Tibial nerve (tissue), 4 donors: ENCODE measurements at regions not wholly inside any gene's neighbourhood (a gene's known extent, or its start where the extent isn't known, plus 50 kb on each side); places are given as distances from the start of the nearest gene placed in this dataset.

Experiments
- DNase-seq, 2 donors: peaks; one replicate each; pipeline ENCODE4 v3.0.0-alpha.2; 2019; ENCODE audit warnings: low spot score in 2 of 2
- H3K27ac ChIP-seq, 4 donors: fragments of 200-600 bp; sonication (generic) in 3 of 4; one replicate each; pipeline ENCODE4 v1.5.1; 2017 to 2019; ENCODE audit warnings: mild to moderate bottlenecking in 1 of 4
- H3K27me3 ChIP-seq, 2 donors: fragments of 200-600 bp; sonication (generic) in 1 of 2; one replicate each; pipeline versions ENCODE4 v1.5.1 to v1.6.0; 2017 to 2019
- H3K36me3 ChIP-seq, 3 donors: fragments of 200-600 bp; sonication (generic); one replicate each; pipeline ENCODE4 v1.5.1; 2018 to 2019
- H3K4me1 ChIP-seq, 4 donors: fragments of 200-600 bp; sonication (generic) in 3 of 4; one replicate each; pipeline ENCODE4 v1.5.1; 2017 to 2019
- H3K4me3 ChIP-seq, 4 donors: fragments of 200-600 bp; sonication (generic) in 3 of 4; one replicate each; pipeline ENCODE4 v1.5.1; 2017 to 2019; ENCODE audit warnings: mild to moderate bottlenecking in 1 of 4, moderate library complexity in 1 of 4
- H3K9me3 ChIP-seq, 4 donors: fragments of 200-600 bp; sonication (generic) in 3 of 4; one replicate each; pipeline ENCODE4 v1.5.1; 2017 to 2019
- CTCF ChIP-seq, 5 experiments: fragments of 200-600 bp in 3 of 5; fragments of 450-650 bp in 2 of 5; sonication (generic) in 3 of 5; IDR thresholded peaks; one replicate each; pipeline ENCODE4 v1.5.1; 2016 to 2019; ENCODE audit warnings: antibody characterized with exemption in 5 of 5, mild to moderate bottlenecking in 3 of 5, moderate library complexity in 2 of 5
- EP300 ChIP-seq, 2 donors: sonication (generic); formaldehyde crosslinking; IDR thresholded peaks; one replicate each; pipeline ENCODE4 v1.6.1; 2017; ENCODE audit warnings: antibody characterized with exemption in 2 of 2, mild to moderate bottlenecking in 1 of 2
- POLR2A ChIP-seq, 2 donors: fragments of 450-650 bp; IDR thresholded peaks; one replicate each; pipeline ENCODE4 v1.6.1; 2017; ENCODE audit warnings: antibody characterized with exemption in 2 of 2, mild to moderate bottlenecking in 2 of 2, moderate library complexity in 2 of 2
- WGBS, 2 donors: methylation state at CpG; one replicate each; pipeline ENCODE4 v1.1.5; 2018; 5-methylcytosine and 5-hydroxymethylcytosine counted together

- Histone ChIP-seq H3K27me3 (no peaks in the 10 kb centered on the region), H3K36me3 (no peaks in the 10 kb centered on the region), H3K4me3 (no peak overlapping the region), H3K4me1 (no peaks in the 10 kb centered on the region), H3K9me3 (no peaks in the 10 kb centered on the region), H3K27ac (no peak overlapping the region)
- no peak for TF ChIP-seq POLR2A (IDR thresholded peaks at IDR 0.05)
- no peak for TF ChIP-seq EP300 (IDR thresholded peaks at IDR 0.05)
- TF ChIP-seq CTCF (IDR thresholded peaks at IDR 0.05) = no peak
- WGBS, 2 donors = 77 to 92% methylated on average over 4 of the region's 4 CpGs
- no peak for DNase-seq
Observed at GRCh38 chr5:15082096-15082495, 210.5 kb upstream of the ANKH start.

GRCh38 chr5:15080219-15080618, 208.6 kb upstream of the ANKH start:
- WGBS, 2 donors = 54 to 60% methylated on average over 1 of the region's 1 CpG
- Histone ChIP-seq H3K27me3 (no peaks in the 10 kb centered on the region), H3K9me3 (no peaks in the 10 kb centered on the region), H3K27ac (no peak overlapping the region), H3K36me3 (no peaks in the 10 kb centered on the region), H3K4me1 (no peaks in the 10 kb centered on the region), H3K4me3 (no peak overlapping the region)
- TF ChIP-seq POLR2A (IDR thresholded peaks at IDR 0.05) = no peak
- no peak for TF ChIP-seq EP300 (IDR thresholded peaks at IDR 0.05)
- no peak for TF ChIP-seq CTCF (IDR thresholded peaks at IDR 0.05)
- no peak for DNase-seq

GRCh38 chr5:15079566-15079965, 208.0 kb upstream of the ANKH start:
- no peaks in the 10 kb centered on the region for H3K4me1 ChIP-seq
- no peaks in the 10 kb centered on the region for H3K27me3 ChIP-seq
- H3K9me3 ChIP-seq = no peaks in the 10 kb centered on the region
- no peaks in the 10 kb centered on the region for H3K36me3 ChIP-seq
- no peak overlapping the region for H3K27ac ChIP-seq
- H3K4me3 ChIP-seq = no peak overlapping the region
- 54 to 75% methylated on average over 3 of the region's 3 CpGs for WGBS, 2 donors
- no peak for DNase-seq
- TF ChIP-seq CTCF (IDR thresholded peaks at IDR 0.05) (no peak), POLR2A (IDR thresholded peaks at IDR 0.05) (no peak), EP300 (IDR thresholded peaks at IDR 0.05) (no peak)

GRCh38 chr5:15074651-15075050, 203.1 kb upstream of the ANKH start:
- no peak for DNase-seq
- Histone ChIP-seq H3K9me3 (no peaks in the 10 kb centered on the region), H3K27ac (no peak overlapping the region), H3K4me1 (no peaks in the 10 kb centered on the region), H3K4me3 (no peak overlapping the region), H3K27me3 (no peaks in the 10 kb centered on the region), H3K36me3 (no peaks in the 10 kb centered on the region)
- TF ChIP-seq EP300 (IDR thresholded peaks at IDR 0.05) (no peak), POLR2A (IDR thresholded peaks at IDR 0.05) (no peak)

GRCh38 chr5:15073453-15073852, 201.9 kb upstream of the ANKH start:
- no peak for DNase-seq
- 83 to 92% methylated on average over 3 of the region's 3 CpGs for WGBS, 2 donors
- TF ChIP-seq POLR2A (IDR thresholded peaks at IDR 0.05) (no peak), CTCF (IDR thresholded peaks at IDR 0.05) (no peak), EP300 (IDR thresholded peaks at IDR 0.05) (no peak)
- Histone ChIP-seq H3K36me3 (no peaks in the 10 kb centered on the region), H3K27me3 (no peaks in the 10 kb centered on the region), H3K27ac (no peak overlapping the region), H3K4me1 (no peaks in the 10 kb centered on the region), H3K4me3 (no peak overlapping the region), H3K9me3 (no peaks in the 10 kb centered on the region)

GRCh38 chr5:15070907-15071306, 199.3 kb upstream of the ANKH start:
- H3K36me3 ChIP-seq = no peaks in the 10 kb centered on the region
- H3K27ac ChIP-seq = no peak overlapping the region
- WGBS, 2 donors = 89 to 94% methylated on average over 6 of the region's 6 CpGs
- no peaks in the 10 kb centered on the region for H3K27me3 ChIP-seq
- peaks cover 0 to 5% (median 0%) of the 10 kb centered on the region in 4 donors for H3K9me3 ChIP-seq
- H3K4me1 ChIP-seq = no peaks in the 10 kb centered on the region
- TF ChIP-seq POLR2A (IDR thresholded peaks at IDR 0.05) (no peak), CTCF (IDR thresholded peaks at IDR 0.05) (no peak), EP300 (IDR thresholded peaks at IDR 0.05) (no peak)
- no peak for DNase-seq
- no peak overlapping the region for H3K4me3 ChIP-seq
